NCI-H1930 (cell line): ENCODE measurements at regions not wholly inside any gene's neighbourhood (a gene's known extent, or its start where the extent isn't known, plus 50 kb on each side); places are given as distances from the start of the nearest gene placed in this dataset.

ENCODE experiments used
- DNase-seq, 2 experiments: peaks; one replicate each; lab custom pipeline; 2025; lab: John Stamatoyannopoulos, UW

GRCh38 chr12:24042651-24043050 lies 93.2 kb upstream of the SOX5 start:
- DNase-seq = no peak

DNA sequence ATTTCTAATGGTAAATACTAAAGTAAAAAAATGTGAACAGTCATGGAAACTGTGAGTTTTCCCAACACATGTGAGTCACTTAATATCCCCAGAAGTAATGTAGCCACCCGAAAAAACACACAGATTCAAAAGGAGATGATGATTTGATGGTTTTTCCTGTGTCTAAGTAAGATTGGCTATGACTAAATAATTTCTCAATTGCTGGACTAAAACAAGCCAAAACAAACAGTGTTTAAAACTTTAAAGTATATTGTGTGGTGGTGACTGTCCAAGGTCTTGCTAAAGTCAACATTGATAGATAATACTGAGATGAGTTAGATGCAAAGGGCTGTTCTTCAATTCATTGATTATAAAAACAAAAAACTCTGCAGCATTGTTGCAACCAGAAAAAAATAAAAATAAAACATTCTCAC lies 89.6 kb upstream of the SOX5 start:
- no peak for DNase-seq

DNA sequence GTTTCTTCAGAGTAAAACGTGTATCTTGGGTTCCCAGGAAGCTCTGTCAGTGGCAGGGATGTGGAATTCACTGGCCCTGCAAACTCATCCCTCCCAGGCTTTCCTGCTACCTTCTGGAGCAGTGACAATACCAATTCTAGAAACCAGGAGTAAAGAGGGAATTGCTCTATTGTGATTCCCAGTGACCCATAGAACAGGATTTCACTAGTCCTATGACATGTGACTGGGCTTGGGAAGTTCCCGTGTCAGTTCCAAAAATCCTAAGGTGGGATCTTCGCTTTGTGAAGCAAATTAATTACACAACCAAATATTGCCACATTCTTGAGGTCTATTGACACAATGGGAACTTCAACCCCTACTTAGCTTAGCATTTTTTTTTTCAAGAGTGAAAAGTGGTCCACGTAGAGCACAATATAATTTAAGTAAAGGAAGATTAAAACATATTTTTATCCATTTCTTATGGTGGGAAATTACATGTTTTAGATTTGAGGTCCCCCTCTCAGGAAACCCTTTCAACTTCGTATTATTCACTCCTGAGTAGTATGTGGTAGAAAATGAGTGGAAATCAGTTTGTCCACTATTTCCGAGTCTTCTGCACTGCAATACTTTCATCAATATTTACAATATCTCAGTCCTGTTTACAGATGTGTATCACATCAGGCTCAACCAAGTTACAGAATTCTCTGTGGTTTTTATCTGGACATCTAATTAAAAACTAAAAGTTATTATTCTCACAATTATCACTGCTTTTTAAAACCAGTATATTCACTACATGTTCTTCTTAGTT lies 88.9 kb upstream of the SOX5 start:
- DNase-seq = no peak

DNA sequence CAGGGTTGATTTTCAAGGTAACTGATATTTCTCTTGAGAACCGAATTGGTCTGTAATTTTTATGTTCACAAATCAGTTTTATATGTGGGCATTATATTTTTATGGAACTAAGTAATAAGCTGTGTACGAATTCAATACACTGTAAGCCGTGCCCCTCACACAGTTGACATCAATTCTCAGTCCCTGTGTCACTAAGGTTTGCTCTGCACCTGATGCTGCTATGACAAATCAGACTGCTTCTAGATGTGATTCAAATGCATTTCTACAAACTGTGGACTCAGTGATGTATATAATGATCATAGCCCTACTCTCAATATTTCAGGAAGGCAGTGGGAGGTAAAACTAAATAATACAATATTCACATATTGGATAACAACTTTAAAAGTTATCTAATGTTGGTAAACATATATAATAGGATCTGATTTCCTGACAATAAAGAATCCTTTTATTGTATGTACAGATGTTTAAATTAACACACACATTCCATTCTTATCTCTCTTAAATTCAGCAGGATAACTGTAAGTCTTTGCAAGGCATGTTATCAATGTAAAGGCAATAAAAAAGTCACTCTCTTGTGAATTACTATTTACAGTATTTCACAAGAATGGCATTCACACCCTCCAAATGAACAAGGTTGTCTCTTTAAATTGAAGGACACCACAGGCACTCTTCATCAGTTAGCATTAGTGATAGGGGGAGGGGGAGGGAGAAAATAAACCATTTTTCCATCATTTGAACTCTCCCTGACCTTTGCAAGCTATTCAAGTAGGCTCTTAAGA lies 87.2 kb upstream of the SOX5 start:
- no peak for DNase-seq

GRCh38 chr12:24034894-24035293 lies 85.4 kb upstream of the SOX5 start:
- DNase-seq = no peak

DNA sequence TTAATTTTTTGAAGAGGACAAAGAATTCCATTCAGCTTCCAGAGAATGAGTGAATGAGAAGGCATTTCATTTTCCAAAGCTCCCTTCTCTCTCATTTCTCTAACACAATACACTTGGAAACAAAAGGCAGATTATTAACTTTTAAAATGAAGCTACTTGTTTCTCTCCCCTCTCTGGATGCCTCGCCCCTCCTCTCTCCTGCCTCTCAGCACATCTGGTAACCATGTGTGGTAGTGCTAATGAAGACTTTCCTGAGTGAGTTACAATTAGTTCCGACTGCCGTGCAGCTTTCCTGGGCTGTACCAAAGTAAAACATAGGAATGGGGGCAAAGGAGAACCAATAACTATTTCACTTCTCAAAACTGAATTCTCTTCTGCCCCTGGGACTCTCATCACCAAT lies 84.7 kb upstream of the SOX5 start:
- no peak for DNase-seq

DNA sequence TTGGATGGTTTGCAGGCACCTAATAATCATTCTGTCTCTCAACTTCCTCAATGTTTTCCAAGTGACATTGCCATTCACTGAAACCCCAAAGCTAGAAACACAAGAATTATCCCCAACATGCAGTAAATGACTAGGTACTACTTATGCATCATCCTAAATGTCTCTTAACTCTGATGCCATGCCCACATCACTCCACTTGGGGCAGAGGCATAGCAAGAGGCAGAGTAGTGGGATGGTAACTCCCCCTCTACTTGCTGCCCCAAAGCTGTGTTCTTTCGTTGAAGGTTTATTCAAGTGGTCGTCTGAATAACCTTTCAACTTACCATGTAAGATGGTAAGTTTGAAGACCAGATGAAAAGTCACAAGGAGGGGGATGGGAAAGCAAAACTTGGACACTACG lies 77.9 kb upstream of the SOX5 start:
- DNase-seq = no peak

GRCh38 chr12:24025153-24025798 lies 75.8 kb upstream of the SOX5 start:
- no peak for DNase-seq

DNA sequence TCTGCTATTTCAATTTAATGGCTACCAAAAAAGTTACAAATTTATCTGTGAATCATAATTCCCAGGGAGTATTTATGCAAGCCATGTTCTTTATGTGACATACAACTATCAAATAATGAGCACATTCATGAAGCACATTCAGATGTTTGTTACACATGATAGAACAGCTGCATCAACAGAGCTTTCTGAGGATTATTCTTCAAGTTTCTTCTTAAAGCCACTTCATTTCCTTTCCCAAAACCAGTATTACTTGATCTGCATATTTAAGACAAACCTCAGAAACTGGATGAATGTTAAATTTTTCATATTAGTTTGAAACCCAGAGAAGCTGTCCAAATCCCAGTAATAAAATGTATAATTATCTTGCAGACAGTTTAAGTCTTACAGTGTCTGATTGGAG lies 73.6 kb upstream of the SOX5 start:
- DNase-seq = peak in 1 of 2 experiments; percentile 56

- DNase-seq = no peak
These were observed 71.7 kb upstream of the SOX5 start for GRCh38 chr12:24021164-24021502.

- DNase-seq = no peak
These were observed 71.1 kb upstream of the SOX5 start for GRCh38 chr12:24020397-24021163.

- DNase-seq = no peak
These were observed 66.3 kb upstream of the SOX5 start for GRCh38 chr12:24015833-24016160.

- peak; percentile 88 to 95 for DNase-seq
These were observed 65.7 kb upstream of the SOX5 start for GRCh38 chr12:24014915-24015832.

DNA sequence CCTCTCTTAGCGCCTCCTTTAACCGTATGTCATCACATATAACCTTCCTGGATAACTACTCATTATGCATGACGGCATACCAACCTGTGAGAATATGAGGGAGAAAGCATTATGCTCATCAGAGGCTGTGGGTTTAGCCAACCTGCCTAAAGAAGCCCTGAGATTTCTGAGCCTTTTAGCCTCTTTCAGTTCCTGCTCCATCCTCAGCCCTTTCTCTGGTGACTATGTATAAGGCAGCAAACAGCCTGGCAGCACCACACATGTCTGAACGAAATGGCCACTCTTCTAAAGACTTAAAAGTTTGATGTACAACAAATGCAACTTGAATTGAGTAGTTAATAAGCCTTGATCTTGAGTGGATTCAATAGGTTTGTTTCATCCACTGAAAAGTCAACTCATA lies 64.8 kb upstream of the SOX5 start:
- no peak for DNase-seq

DNA sequence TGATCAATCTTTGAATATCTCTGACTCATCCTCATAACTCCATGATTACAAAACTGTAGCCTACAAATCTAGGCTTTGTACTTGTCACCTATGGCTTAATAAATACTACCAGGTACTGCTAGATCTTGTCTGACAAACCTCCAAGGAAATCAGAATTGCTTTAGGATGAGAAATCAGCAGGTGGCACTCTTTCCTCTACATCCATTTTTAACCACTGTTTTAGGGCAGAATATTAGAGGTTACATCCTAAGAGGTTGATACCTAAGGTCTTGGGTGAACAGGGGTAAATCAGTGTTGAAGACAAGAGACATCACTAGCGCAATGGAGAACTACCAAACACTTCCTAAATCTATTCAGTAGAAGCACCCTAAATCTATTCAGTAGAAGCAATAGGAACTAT lies 63.1 kb upstream of the SOX5 start:
- no peak for DNase-seq

GRCh38 chr12:24011927-24012507 lies 62.5 kb upstream of the SOX5 start:
- DNase-seq = no peak

GRCh38 chr12:24008166-24008565 lies 58.7 kb upstream of the SOX5 start:
- DNase-seq = no peak
